Caco-2 (cell line): ENCODE measurements at regions not wholly inside any gene's neighbourhood (a gene's known extent, or its start where the extent isn't known, plus 50 kb on each side); places are given as distances from the start of the nearest gene placed in this dataset.

ENCODE experiments used
- BruUV-seq: library from RNA; stranded (reverse); fragments of 400-500 nt; replicated peaks from 2 replicates; lab custom pipeline; 2021; lab: Mats Ljungman, UMichigan
- CTCF ChIA-PET: fragments of 300-600 bp; sonication (Branson Sonifier 250); formaldehyde crosslinking; loops from one replicate; lab custom pipeline; 2022; ENCODE audit warnings: antibody characterized with exemption; lab: Charles Lee
- POLR2A ChIA-PET: fragments of 300-600 bp; sonication (Branson Sonifier 250); formaldehyde crosslinking; loops from one replicate; lab custom pipeline; 2022; ENCODE audit warnings: antibody characterized with exemption; lab: Charles Lee
- DNase-seq, 2 experiments: peaks; one replicate each; pipeline versions ENCODE4 v3.0.0 to v3.0.0-alpha.2; 2020 to 2022
- H3K27me3 ChIP-seq: replicated peaks from 2 replicates; pipeline ENCODE4 v1.6.0; 2011; ENCODE audit warnings: low read length; ENCODE audit not compliant: control insufficient read depth, insufficient read depth
- H3K36me3 ChIP-seq: 2 replicates; pipeline ENCODE4 v1.5.1; 2011; ENCODE audit warnings: low read length; ENCODE audit not compliant: control insufficient read depth, insufficient read depth
- H3K4me1 ChIP-seq: fragments of 250-450 bp; sonication (Bioruptor Pico); 2 replicates; pipeline ENCODE4 v1.5.1; 2020; ENCODE audit warnings: mild to moderate bottlenecking
- H3K4me3 ChIP-seq: 2 replicates; pipeline ENCODE4 v1.5.1; 2011; ENCODE audit warnings: low read depth, mild to moderate bottlenecking, control low read depth, low read length
- H3K9me3 ChIP-seq: fragments of 250-450 bp; sonication (Bioruptor Pico); 2 replicates; pipeline ENCODE4 v1.5.1; 2020; ENCODE audit warnings: mild to moderate bottlenecking, moderate library complexity
- H3K27ac Mint-ChIP-seq: one replicate; pipeline ENCODE4 v1.8.0; 2022; ENCODE audit warnings: mixed read lengths; ENCODE audit not compliant: unreplicated experiment
- H3K27me3 Mint-ChIP-seq: one replicate; pipeline ENCODE4 v1.8.0; 2022; ENCODE audit warnings: mixed read lengths; ENCODE audit not compliant: insufficient read depth, unreplicated experiment
- H3K36me3 Mint-ChIP-seq: one replicate; pipeline ENCODE4 v1.8.0; 2022; ENCODE audit warnings: mild to moderate bottlenecking, mixed read lengths; ENCODE audit not compliant: insufficient read depth, unreplicated experiment
- H3K4me1 Mint-ChIP-seq: one replicate; pipeline ENCODE4 v1.8.0; 2022; ENCODE audit warnings: low read depth, mixed read lengths; ENCODE audit not compliant: unreplicated experiment
- H3K4me3 Mint-ChIP-seq: one replicate; pipeline ENCODE4 v1.8.0; 2022; ENCODE audit warnings: mild to moderate bottlenecking, moderate library complexity, mixed read lengths; ENCODE audit not compliant: unreplicated experiment
- H3K9me3 Mint-ChIP-seq: one replicate; pipeline ENCODE4 v1.8.0; 2022; ENCODE audit warnings: mixed read lengths; ENCODE audit not compliant: unreplicated experiment
- intact Hi-C: fragments of 100-400 bp; cut with micrococcal nuclease; formaldehyde crosslinking; loops from one replicate; pipeline ENCODE4 v1.10.0; 2022; ENCODE audit not compliant: unreplicated experiment
- TF ChIP-seq, protein P1 (sequence below), 2 experiments: fragments of 200-600 bp in 1 of 2; IDR thresholded peaks; 1 replicate in 1 of 2; 2 replicates in 1 of 2; pipeline versions ENCODE4 v1.5.1 to v1.8.0; 2011 to 2022; ENCODE audit warnings: antibody characterized with exemption in 1 of 2, control low read depth in 1 of 2, inconsistent platforms in 1 of 2, low read depth in 1 of 2, low read length in 1 of 2, mild to moderate bottlenecking in 1 of 2, moderate library complexity in 1 of 2; ENCODE audit not compliant: insufficient read depth in 1 of 2, severe bottlenecking in 1 of 2, unreplicated experiment in 1 of 2

DNA sequence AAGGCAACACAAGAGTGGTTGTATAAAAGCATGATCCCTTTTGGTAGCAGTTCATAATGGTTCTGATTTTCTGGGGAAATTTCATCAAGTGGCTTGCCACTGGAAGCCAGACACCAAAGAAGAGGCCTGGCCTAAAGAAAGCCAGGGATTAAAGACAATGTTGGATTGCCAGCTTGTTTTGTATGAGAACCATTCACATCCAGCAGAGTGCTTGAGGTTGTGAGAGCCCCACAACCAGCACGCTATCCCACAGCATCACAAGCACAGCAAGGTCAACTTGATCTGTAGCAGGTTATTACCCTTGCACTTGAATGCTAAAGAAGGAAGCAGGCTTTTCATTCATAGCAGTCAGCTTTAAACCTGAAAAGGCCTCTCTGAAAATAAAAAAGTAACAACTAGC lies 399.8 kb downstream of the PLPP3 start:
- no TSS peak for BruUV-seq
- POLR2A ChIA-PET: no interaction called here
- H3K27ac Mint-ChIP-seq: no peak overlapping the region

DNA sequence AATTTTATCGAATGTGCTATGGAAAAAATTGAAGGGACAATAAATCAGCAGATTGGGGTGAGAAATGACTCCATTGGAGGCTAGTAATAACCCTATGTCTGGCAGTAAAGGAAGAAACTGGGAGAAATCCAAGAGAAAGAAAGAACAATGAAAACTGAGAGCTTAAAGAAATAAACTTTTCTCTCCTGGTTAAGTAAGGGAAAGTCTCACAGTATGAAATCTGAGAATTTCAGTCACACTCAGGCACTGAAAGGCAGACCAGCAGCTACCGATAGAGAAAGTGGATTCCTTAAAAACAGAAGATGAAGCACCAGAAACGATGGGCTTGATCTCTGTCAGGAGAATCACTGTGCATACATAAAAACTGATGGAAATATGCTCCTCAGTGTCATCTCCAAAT lies 404.2 kb downstream of the PLPP3 start:
- no peak for DNase-seq
- Histone ChIP-seq H3K9me3 (no peaks in the 10 kb centered on the region), H3K4me3 (no peak overlapping the region), H3K36me3 (no peaks in the 10 kb centered on the region), H3K4me1 (no peaks in the 10 kb centered on the region), H3K27me3 (no peaks in the 10 kb centered on the region)
- ChIA-PET POLR2A (no interaction called here), CTCF (no interaction called here)
- no TSS peak for BruUV-seq
- Mint-ChIP-seq H3K9me3 (no peaks in the 10 kb centered on the region), H3K27ac (no peak overlapping the region), H3K27me3 (no peaks in the 10 kb centered on the region), H3K36me3 (no peaks in the 10 kb centered on the region), H3K4me1 (peaks cover 6% of the 10 kb centered on the region), H3K4me3 (no peak overlapping the region)
- TF ChIP-seq, protein P1, sequence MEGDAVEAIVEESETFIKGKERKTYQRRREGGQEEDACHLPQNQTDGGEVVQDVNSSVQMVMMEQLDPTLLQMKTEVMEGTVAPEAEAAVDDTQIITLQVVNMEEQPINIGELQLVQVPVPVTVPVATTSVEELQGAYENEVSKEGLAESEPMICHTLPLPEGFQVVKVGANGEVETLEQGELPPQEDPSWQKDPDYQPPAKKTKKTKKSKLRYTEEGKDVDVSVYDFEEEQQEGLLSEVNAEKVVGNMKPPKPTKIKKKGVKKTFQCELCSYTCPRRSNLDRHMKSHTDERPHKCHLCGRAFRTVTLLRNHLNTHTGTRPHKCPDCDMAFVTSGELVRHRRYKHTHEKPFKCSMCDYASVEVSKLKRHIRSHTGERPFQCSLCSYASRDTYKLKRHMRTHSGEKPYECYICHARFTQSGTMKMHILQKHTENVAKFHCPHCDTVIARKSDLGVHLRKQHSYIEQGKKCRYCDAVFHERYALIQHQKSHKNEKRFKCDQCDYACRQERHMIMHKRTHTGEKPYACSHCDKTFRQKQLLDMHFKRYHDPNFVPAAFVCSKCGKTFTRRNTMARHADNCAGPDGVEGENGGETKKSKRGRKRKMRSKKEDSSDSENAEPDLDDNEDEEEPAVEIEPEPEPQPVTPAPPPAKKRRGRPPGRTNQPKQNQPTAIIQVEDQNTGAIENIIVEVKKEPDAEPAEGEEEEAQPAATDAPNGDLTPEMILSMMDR (IDR thresholded peaks at IDR 0.05; ENCODE audit: insufficient read depth in 1 of 2, low read depth in 1 of 2, low read length in 1 of 2, severe bottlenecking in 1 of 2, unreplicated experiment in 1 of 2): no peak
- intact Hi-C loops: no loop called here

More for the DNA sequence above, 399.8 kb downstream of the PLPP3 start:
- intact Hi-C loops: no loop called here
- Histone ChIP-seq H3K4me1 (no peaks in the 10 kb centered on the region), H3K27me3 (no peaks in the 10 kb centered on the region), H3K9me3 (no peaks in the 10 kb centered on the region), H3K36me3 (no peaks in the 10 kb centered on the region), H3K4me3 (no peak overlapping the region)
- Mint-ChIP-seq H3K4me3 (no peak overlapping the region), H3K27me3 (no peaks in the 10 kb centered on the region), H3K36me3 (no peaks in the 10 kb centered on the region), H3K4me1 (peaks cover under 1% of the 10 kb centered on the region), H3K9me3 (no peaks in the 10 kb centered on the region)
- CTCF ChIA-PET: no interaction called here
- TF ChIP-seq, protein P1 (IDR thresholded peaks at IDR 0.05; ENCODE audit: insufficient read depth in 1 of 2, low read depth in 1 of 2, low read length in 1 of 2, severe bottlenecking in 1 of 2, unreplicated experiment in 1 of 2): no peak
- no peak for DNase-seq

DNA sequence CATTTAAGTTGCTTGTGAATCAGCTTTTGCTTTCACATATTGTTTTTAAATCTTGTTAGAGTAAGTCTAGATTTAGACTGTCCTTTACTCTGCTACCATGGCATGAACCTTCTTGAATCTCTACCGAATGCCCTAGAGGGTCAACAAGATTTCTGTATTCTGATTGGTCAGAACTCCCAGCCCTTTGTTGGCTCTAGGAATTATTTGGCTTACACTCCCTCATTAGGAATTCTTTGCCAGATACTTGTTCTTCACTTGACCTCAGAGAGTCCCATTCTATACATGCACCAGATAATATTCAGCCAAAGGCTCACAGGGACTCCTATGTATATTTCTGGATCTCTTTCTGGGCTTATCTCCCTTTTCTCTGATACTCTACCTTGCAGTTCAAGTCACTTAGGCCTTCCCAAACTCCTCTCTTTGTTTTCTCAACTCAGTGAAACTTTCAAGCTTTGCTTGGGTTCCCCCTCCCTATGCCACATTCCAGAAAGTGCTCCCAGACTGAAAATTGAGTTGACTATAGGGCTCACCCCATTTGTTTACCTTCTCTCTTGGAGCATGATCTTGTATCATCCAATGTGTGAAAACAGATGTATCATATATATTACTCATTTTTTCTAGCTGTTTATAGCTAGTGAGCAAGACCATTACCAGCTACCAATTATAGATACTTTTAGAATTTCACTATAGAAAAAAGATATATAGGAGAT lies 405.0 kb downstream of the PLPP3 start:
- Histone ChIP-seq H3K4me1 (no peaks in the 10 kb centered on the region), H3K36me3 (no peaks in the 10 kb centered on the region), H3K9me3 (no peaks in the 10 kb centered on the region), H3K4me3 (no peak overlapping the region), H3K27me3 (no peaks in the 10 kb centered on the region)
- no TSS peak for BruUV-seq
- Mint-ChIP-seq H3K27ac (no peak overlapping the region), H3K9me3 (no peaks in the 10 kb centered on the region), H3K27me3 (no peaks in the 10 kb centered on the region), H3K4me3 (no peak overlapping the region), H3K4me1 (peaks cover 6% of the 10 kb centered on the region), H3K36me3 (no peaks in the 10 kb centered on the region)
- intact Hi-C loops: no loop called here
- POLR2A ChIA-PET: no interaction called here
- TF ChIP-seq, protein P1 (IDR thresholded peaks at IDR 0.05; ENCODE audit: insufficient read depth in 1 of 2, low read depth in 1 of 2, low read length in 1 of 2, severe bottlenecking in 1 of 2, unreplicated experiment in 1 of 2): no peak
- DNase-seq: no peak
- CTCF ChIA-PET: no interaction called here
